Erythroblast (primary cell): ENCODE measurements at regions not wholly inside any gene's neighbourhood (a gene's known extent, or its start where the extent isn't known, plus 50 kb on each side); places are given as distances from the start of the nearest gene placed in this dataset.

Experiments used
- GATA1 ChIP-seq: IDR thresholded peaks from 2 replicates; pipeline ENCODE4 v1.6.1; 2011; ENCODE audit warnings: low read depth, mild to moderate bottlenecking, control low read depth, low read length, moderate library complexity
- POLR2A ChIP-seq: IDR thresholded peaks from 2 replicates; pipeline ENCODE4 v1.6.1; 2011; ENCODE audit warnings: mild to moderate bottlenecking, low read length

DNA sequence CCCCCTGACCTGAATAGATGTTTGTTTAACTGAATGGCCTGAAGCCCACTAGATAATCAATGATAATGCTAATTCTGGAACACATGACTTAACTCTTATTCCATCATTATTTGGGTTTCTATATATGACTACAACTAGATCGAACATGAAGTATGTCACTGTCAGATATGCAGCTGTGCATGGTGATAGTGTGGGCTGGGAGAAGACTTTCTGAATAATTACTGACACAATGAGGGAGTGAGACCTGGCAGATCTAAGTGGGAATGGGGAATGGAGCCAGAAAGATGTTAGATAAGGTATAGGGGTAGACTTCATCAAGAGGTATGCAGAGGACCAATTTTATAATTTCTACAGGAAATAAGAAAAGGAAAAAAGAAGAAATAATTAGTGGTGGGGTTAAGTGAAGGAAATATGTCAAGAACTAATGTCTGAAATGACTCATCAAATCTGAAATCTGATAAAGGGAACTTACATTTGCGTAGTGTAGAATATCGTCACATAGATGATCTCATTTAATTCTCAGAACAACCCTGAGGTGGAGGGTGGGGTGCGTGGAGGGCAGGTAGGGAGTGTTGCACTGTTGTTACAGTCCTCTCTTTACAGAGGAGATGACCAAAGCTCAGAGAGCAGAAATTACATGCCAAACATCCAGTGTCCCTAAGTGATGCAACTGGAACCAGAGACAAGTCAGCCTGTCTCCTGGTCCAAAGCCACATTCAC is 68.2 kb upstream of the EED start:
- TF ChIP-seq POLR2A (no peak), GATA1 (no peak)
